Neural crest cell (in vitro differentiated cells): ENCODE measurements at regions not wholly inside any gene's neighbourhood (a gene's known extent, or its start where the extent isn't known, plus 50 kb on each side); places are given as distances from the start of the nearest gene placed in this dataset.

Experiments
- DNase-seq: peaks from one replicate; pipeline ENCODE4 v3.0.0; 2021; ENCODE audit warnings: low read depth, mixed read lengths, low spot score
- H3K27ac Mint-ChIP-seq: one replicate; pipeline ENCODE4 v1.8.0; 2021; ENCODE audit warnings: mild to moderate bottlenecking, mixed read lengths; ENCODE audit not compliant: unreplicated experiment
- H3K27me3 Mint-ChIP-seq: 2 replicates; pipeline ENCODE4 v1.8.0; 2021; ENCODE audit warnings: low read depth, mild to moderate bottlenecking, mixed read lengths
- H3K36me3 Mint-ChIP-seq: 2 replicates; pipeline ENCODE4 v1.8.0; 2021; ENCODE audit warnings: low read depth, mild to moderate bottlenecking, mixed read lengths
- H3K4me1 Mint-ChIP-seq: 2 replicates; pipeline ENCODE4 v1.8.0; 2021; ENCODE audit warnings: mixed read lengths
- H3K4me3 Mint-ChIP-seq: one replicate; pipeline ENCODE4 v1.8.0; 2021; ENCODE audit warnings: mild to moderate bottlenecking, mixed read lengths
- H3K9me3 Mint-ChIP-seq: 2 replicates; pipeline ENCODE4 v1.8.0; 2021; ENCODE audit warnings: mixed read lengths
- CTCF ChIP-seq: fragments of 200-600 bp; sonication (generic); conservative IDR thresholded peaks from 2 replicates; pipeline ENCODE4 v1.5.0; 2021; ENCODE audit warnings: antibody characterized with exemption, mild to moderate bottlenecking

DNA sequence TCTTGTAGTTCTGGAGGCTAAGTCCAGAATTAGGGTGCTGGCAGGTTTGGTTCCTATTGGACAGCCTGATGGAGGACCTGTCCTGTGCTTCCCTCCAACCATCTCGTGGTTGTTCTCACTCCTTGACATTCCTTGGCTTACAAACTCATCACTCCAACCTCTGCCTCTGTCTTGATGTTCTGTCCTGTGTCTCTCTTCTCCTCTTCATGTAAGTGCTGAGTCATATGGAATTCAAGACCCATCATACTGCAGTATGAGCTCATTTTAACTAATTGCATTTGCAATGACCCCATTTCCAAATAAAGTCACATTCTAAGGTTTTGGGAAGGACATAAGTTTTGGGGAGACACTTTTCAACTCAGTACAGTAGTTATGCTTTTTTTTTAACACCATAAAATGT, 374.7 kb downstream of the TRIB2 start:
- no peak for DNase-seq
- TF ChIP-seq CTCF = no peak
- Mint-ChIP-seq H3K4me1 (peaks cover 7% of the 10 kb centered on the region), H3K27me3 (no peaks in the 10 kb centered on the region), H3K36me3 (no peaks in the 10 kb centered on the region), H3K4me3 (no peak overlapping the region), H3K27ac (no peak overlapping the region), H3K9me3 (no peaks in the 10 kb centered on the region)

- no peak for DNase-seq
- Mint-ChIP-seq H3K27me3 (no peaks in the 10 kb centered on the region), H3K4me1 (peaks cover 7% of the 10 kb centered on the region), H3K27ac (no peak overlapping the region), H3K4me3 (no peak overlapping the region), H3K36me3 (no peaks in the 10 kb centered on the region), H3K9me3 (no peaks in the 10 kb centered on the region)
- no peak for TF ChIP-seq CTCF
These were observed 375.2 kb downstream of the TRIB2 start for GRCh38 chr2:13091861-13092378.

- H3K27me3 Mint-ChIP-seq = no peaks in the 10 kb centered on the region
- H3K36me3 Mint-ChIP-seq = no peaks in the 10 kb centered on the region
- DNase-seq = no peak
- no peak for TF ChIP-seq CTCF
- peaks cover 7% of the 10 kb centered on the region for H3K4me1 Mint-ChIP-seq
- peaks cover 7% of the 10 kb centered on the region for H3K9me3 Mint-ChIP-seq
- no peak overlapping the region for H3K4me3 Mint-ChIP-seq
- no peak overlapping the region for H3K27ac Mint-ChIP-seq
These were observed 376.8 kb downstream of the TRIB2 start for GRCh38 chr2:13093416-13093991.

DNA sequence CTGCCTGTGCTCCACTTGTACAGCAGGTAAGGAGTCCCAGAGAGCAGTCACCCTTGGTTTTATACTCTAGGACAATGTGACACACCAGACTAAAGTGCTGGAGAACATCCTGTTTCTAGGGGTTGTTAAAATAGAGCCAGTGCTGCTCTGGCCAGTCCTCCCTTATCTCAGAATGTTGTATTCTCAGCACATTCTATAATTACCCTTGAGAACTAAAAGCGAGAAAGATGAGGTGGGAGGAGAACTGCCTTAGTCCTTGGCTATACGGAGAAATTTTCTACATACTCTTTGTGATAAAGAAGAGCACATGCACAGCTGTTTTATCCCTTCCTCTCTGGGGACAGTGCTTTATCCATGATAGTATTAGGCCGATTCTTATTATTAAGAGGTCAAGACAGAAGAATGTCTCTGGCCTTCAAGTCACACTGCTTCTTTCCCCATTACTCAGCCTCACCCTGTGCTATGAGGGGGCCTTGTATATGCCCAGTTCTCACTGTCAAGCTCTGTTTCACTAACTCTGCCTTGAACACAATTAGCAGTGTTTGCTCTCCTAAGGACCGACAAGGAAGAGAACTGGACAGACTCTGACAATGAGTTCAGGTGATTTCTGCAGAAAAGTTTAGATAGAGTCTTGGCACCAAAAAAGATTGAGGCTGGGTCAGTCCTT, 385.8 kb downstream of the TRIB2 start:
- Mint-ChIP-seq H3K4me3 (no peak overlapping the region), H3K27me3 (peaks cover 2% of the 10 kb centered on the region), H3K27ac (no peak overlapping the region), H3K4me1 (no peaks in the 10 kb centered on the region), H3K9me3 (peaks cover 10% of the 10 kb centered on the region), H3K36me3 (no peaks in the 10 kb centered on the region)
- no peak for DNase-seq
- no peak for TF ChIP-seq CTCF

GRCh38 chr2:13103151-13103550, 386.4 kb downstream of the TRIB2 start:
- H3K4me3 Mint-ChIP-seq = no peak overlapping the region
- no peak overlapping the region for H3K27ac Mint-ChIP-seq
- peaks cover 2% of the 10 kb centered on the region for H3K27me3 Mint-ChIP-seq
- DNase-seq = no peak
- H3K36me3 Mint-ChIP-seq = no peaks in the 10 kb centered on the region
- no peak for TF ChIP-seq CTCF
- peaks cover 7% of the 10 kb centered on the region for H3K9me3 Mint-ChIP-seq
- H3K4me1 Mint-ChIP-seq = no peaks in the 10 kb centered on the region
